ENCODE measurements at regions not wholly inside any gene's neighbourhood (a gene's known extent, or its start where the extent isn't known, plus 50 kb on each side); places are given as distances from the start of the nearest gene placed in this dataset.

DNA sequence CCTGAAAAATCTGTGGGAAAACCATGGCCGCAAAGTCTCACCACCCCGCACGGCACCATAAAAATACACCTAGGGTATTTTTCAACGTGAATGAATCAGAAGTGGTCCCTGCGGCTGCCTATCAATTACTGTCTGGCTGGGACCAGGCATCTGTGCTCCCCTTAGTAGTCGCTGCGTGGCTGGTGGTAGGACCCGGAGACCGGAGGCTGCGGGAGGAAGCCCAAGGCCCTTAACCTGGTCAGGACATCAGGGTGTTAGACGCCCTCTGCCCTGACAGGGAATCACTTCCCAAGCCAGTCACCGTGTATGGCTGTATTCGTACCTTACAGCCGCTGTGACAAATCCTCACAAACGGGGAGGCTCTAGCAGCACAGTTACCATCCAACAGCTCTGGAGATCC lies 141.5 kb upstream of the PPP2R2D start:
- TF ChIP-seq, protein P1, sequence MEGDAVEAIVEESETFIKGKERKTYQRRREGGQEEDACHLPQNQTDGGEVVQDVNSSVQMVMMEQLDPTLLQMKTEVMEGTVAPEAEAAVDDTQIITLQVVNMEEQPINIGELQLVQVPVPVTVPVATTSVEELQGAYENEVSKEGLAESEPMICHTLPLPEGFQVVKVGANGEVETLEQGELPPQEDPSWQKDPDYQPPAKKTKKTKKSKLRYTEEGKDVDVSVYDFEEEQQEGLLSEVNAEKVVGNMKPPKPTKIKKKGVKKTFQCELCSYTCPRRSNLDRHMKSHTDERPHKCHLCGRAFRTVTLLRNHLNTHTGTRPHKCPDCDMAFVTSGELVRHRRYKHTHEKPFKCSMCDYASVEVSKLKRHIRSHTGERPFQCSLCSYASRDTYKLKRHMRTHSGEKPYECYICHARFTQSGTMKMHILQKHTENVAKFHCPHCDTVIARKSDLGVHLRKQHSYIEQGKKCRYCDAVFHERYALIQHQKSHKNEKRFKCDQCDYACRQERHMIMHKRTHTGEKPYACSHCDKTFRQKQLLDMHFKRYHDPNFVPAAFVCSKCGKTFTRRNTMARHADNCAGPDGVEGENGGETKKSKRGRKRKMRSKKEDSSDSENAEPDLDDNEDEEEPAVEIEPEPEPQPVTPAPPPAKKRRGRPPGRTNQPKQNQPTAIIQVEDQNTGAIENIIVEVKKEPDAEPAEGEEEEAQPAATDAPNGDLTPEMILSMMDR (IDR thresholded peaks at IDR 0.05; ENCODE audit: insufficient read depth, low read length, poor library complexity, severe bottlenecking): no peak

DNA sequence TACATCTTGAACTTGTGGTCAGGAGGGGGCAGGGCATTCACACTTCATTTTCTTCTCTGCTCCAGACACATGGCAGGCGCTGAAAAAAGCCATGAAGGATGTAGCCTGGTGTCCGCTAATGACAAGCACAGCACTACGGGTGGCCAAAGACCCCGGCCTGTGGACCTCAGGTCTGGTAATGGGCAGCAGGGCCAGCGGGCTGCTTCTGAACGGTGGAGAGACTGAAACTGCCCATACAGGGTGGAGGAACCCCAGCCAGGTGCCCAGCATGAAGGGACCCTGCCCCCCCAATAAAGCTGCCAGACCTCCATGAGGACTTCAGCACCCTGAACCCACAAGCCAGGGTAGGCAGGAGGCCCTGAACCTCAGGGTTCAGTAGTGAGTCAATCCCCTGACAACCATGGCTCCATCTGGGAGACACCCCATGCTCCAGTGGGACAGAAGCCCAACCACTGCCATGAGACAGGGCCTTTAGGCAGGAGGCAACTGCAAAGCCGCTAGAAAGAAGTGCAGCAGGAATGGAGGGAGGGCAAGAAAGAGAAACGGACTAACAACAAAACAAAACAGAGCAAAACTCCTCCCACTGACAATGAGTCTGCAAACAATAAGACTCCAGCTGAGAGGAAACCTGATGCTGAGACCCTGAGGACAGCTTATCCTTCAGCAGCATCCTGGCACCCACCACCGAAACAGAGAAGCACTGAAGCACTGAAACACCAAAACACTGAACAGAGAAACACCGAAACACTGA lies 140.2 kb upstream of the PPP2R2D start:
- H3K27me3 ChIP-seq (replicated peaks; ENCODE audit: control insufficient read depth, insufficient read depth, low read length): no peaks in the 10 kb centered on the region
- no peaks in the 10 kb centered on the region for H3K36me3 ChIP-seq (ENCODE audit: control insufficient read depth, insufficient read depth, low read length)
- TF ChIP-seq, protein P1 (IDR thresholded peaks at IDR 0.05; ENCODE audit: insufficient read depth, low read length, poor library complexity, severe bottlenecking): no peak
- H3K4me3 ChIP-seq (replicated peaks; ENCODE audit: low read depth, low read length): no peak overlapping the region
- DNase-seq (ENCODE audit: extremely low read depth, insufficient read length): no peak

More for the DNA sequence above, 141.5 kb upstream of the PPP2R2D start:
- no peaks in the 10 kb centered on the region for H3K27me3 ChIP-seq (replicated peaks; ENCODE audit: control insufficient read depth, insufficient read depth, low read length)
- no peak for DNase-seq (ENCODE audit: extremely low read depth, insufficient read length)
- no peaks in the 10 kb centered on the region for H3K36me3 ChIP-seq (ENCODE audit: control insufficient read depth, insufficient read depth, low read length)
- no peak overlapping the region for H3K4me3 ChIP-seq (replicated peaks; ENCODE audit: low read depth, low read length)

DNA sequence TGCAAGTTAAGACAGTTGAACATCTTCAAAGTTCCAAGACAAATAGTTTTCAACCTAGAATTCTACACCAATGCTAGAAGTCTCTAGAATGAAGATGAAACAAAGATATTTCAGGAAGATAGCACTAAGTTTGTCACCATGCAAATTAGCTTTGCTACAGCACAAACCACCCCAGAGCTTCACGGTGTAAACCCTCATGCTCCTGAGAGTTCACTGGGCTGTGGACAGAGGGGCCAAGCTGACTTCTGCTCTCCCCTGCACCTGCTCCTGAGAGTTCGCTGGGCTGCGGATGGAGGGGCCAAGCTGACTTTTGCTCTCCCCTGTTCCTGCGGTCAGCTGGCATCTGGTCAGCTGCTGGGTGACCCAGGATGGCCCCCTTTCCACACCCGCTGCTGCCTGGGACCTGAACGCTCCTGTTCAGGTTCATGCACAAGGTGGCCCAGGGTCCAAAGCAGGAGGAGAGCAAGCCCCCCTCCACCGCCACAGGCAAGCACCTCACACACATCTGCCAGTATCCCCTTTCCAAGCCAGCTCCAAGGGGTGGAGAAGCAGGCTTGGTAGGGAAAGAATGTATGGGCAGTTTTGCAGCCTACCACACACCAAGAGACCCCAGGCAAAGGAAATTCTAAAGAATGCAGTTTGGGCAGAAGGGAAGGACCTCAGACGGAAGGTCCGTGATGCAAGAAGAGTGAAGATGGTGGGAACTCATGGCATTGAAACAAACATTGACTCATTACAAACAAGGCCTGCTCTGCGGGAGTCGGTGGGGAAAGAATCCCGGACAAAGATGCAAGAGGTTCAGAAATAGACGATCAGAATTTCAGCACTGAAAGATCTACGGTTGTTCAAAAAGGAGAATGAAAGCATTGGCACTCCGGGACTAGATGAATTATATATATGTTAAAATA lies 137.8 kb upstream of the PPP2R2D start:
- TF ChIP-seq, protein P1 (IDR thresholded peaks at IDR 0.05; ENCODE audit: insufficient read depth, low read length, poor library complexity, severe bottlenecking): no peak
- Histone ChIP-seq H3K27me3 (replicated peaks; ENCODE audit: control insufficient read depth, insufficient read depth, low read length) (no peaks in the 10 kb centered on the region), H3K36me3 (ENCODE audit: control insufficient read depth, insufficient read depth, low read length) (no peaks in the 10 kb centered on the region), H3K4me3 (replicated peaks; ENCODE audit: low read depth, low read length) (no peak overlapping the region)
- no peak for DNase-seq (ENCODE audit: extremely low read depth, insufficient read length)

- H3K27me3 ChIP-seq (replicated peaks; ENCODE audit: control insufficient read depth, insufficient read depth, low read length): no peaks in the 10 kb centered on the region
- TF ChIP-seq, protein P1 (IDR thresholded peaks at IDR 0.05; ENCODE audit: insufficient read depth, low read length, poor library complexity, severe bottlenecking): no peak
- no peak overlapping the region for H3K4me3 ChIP-seq (replicated peaks; ENCODE audit: low read depth, low read length)
- no peak for DNase-seq (ENCODE audit: extremely low read depth, insufficient read length)
- no peaks in the 10 kb centered on the region for H3K36me3 ChIP-seq (ENCODE audit: control insufficient read depth, insufficient read depth, low read length)
Observed at GRCh38 chr10:131764929-131765328, 135.9 kb upstream of the PPP2R2D start.

DNA sequence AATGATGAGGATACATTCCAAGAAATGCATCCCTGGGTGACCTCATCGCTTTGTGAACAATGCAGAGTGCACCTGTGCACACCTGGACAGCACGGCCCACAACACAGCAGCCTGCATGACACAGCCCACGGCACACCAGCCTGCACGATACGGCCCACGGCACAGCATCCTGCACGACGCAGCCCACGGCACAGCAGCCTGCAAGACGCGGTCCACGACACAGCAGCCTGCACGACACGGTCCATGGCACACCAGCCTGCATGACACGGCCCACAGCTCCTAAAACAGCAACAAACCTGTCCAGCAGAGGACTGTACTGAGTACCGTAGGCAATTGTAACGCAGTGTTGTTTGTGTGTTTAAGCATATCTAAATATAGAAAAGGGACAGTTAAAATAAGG lies 134.7 kb upstream of the PPP2R2D start:
- Histone ChIP-seq H3K36me3 (ENCODE audit: control insufficient read depth, insufficient read depth, low read length) (no peaks in the 10 kb centered on the region), H3K4me3 (replicated peaks; ENCODE audit: low read depth, low read length) (no peak overlapping the region), H3K27me3 (replicated peaks; ENCODE audit: control insufficient read depth, insufficient read depth, low read length) (no peaks in the 10 kb centered on the region)
- TF ChIP-seq, protein P1 (IDR thresholded peaks at IDR 0.05; ENCODE audit: insufficient read depth, low read length, poor library complexity, severe bottlenecking): no peak
- no peak for DNase-seq (ENCODE audit: extremely low read depth, insufficient read length)

Data from GM06990 (cell line).